Ishikawa (cell line): ENCODE measurements at regions not wholly inside any gene's neighbourhood (a gene's known extent, or its start where the extent isn't known, plus 50 kb on each side); places are given as distances from the start of the nearest gene placed in this dataset.

Source experiments
- CREB1 ChIP-seq: IDR thresholded peaks from 2 replicates; pipeline ENCODE4 v1.6.1; 2012; ENCODE audit warnings: low read depth
- MAX ChIP-seq: IDR thresholded peaks from 2 replicates; pipeline ENCODE4 v1.6.1; 2012
- RAD21 ChIP-seq: IDR thresholded peaks from 2 replicates; pipeline ENCODE4 v1.6.1; 2012; ENCODE audit warnings: low read depth
- YY1 ChIP-seq: IDR thresholded peaks from 2 replicates; pipeline ENCODE4 v1.6.1; 2012; ENCODE audit warnings: low read depth

- TF ChIP-seq YY1 (no peak), CREB1 (no peak), MAX (no peak), RAD21 (no peak)
These were observed 1410.7 kb upstream of the C9orf72 start for GRCh38 chr9:28984016-28984415.
